Non-pigmented ciliary epithelial cell (primary cell): ENCODE measurements at regions not wholly inside any gene's neighbourhood (a gene's known extent, or its start where the extent isn't known, plus 50 kb on each side); places are given as distances from the start of the nearest gene placed in this dataset.
"Not testable (repeated sequence)": the region's sequence is repeated elsewhere in the genome, so short reads cannot be mapped to it uniquely, and the experiment has no call there.

ENCODE experiments used
- DNase-seq: peaks from one replicate; pipeline ENCODE4 v3.0.0-alpha.2; 2010; ENCODE audit warnings: low read depth

GRCh38 chr5:108587821-108588220, 159.9 kb upstream of the FER start:
- no peak for DNase-seq

DNA sequence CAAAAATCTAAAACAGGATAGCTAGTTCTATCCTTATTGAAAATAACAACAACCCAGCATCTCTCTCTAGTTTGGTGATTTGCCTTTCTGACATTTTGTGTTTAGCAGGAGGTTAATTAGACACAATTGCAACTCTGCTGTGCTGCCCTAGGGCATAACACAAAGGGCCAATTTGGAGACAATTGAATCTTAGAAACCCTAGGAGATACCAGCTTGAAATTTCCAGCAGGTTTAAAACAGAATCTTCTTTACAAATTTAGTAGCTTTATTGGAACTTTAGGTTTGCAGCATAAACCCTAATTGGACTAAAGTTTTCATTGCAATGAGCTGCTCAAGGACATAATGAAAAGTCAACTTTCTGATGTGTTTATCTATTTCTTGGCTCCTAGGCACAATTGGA, 166.7 kb upstream of the FER start:
- DNase-seq: no peak

DNA sequence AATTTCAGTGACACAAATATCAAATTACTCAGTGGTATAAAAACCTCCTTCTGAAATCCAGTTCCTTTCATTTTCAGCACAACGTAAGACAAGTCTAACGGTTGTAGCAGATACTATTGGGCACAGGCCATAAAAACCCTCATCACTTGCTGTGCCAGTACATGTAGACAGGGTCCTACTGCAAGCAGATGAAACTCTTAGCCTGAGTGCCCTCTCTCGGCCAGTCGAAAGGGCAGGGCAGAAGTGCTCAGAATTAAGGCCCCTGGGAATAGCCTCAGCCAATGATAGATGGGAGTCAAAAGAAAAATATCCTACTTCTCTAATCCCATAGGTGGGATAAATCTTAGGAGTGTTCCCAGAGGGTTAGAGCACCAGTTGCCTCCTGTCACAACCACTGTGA, 168.5 kb upstream of the FER start:
- DNase-seq: no peak

GRCh38 chr5:108578791-108579190, 168.9 kb upstream of the FER start:
- no peak for DNase-seq

GRCh38 chr5:108567429-108567828, 180.3 kb upstream of the FER start:
- no peak for DNase-seq

DNA sequence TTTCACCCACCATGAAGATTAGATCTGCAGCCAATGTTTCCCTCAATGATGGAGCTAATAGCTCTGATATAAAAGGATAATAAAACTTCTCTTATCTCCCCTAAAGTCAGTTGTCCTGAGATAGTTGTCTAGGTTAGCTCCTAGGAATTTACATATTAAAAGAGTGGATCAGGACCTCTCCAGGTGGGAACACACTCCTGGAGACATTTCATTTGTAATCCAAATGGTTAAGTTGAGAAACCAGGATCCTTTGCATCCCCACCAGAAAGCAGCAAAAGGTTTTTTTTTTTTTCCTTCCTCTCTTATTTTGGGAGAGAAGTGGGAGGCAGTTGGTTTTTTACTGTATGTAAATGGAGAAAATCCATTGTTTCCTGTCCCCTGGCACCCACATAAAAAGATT, 182.5 kb upstream of the FBXL17 start:
- no peak for DNase-seq

DNA sequence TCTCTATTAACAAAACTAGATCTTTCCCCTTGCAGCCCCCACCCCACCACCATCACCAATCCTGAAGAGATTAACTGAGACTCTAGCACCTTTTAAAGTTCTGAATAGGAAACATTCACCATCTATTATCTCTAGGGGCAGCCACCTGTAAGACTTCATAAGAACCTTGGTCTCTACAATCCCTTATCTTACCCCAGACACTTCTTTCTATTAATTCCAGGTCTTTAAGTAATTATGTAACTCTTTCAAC, 180.2 kb upstream of the FBXL17 start:
- DNase-seq: no peak

DNA sequence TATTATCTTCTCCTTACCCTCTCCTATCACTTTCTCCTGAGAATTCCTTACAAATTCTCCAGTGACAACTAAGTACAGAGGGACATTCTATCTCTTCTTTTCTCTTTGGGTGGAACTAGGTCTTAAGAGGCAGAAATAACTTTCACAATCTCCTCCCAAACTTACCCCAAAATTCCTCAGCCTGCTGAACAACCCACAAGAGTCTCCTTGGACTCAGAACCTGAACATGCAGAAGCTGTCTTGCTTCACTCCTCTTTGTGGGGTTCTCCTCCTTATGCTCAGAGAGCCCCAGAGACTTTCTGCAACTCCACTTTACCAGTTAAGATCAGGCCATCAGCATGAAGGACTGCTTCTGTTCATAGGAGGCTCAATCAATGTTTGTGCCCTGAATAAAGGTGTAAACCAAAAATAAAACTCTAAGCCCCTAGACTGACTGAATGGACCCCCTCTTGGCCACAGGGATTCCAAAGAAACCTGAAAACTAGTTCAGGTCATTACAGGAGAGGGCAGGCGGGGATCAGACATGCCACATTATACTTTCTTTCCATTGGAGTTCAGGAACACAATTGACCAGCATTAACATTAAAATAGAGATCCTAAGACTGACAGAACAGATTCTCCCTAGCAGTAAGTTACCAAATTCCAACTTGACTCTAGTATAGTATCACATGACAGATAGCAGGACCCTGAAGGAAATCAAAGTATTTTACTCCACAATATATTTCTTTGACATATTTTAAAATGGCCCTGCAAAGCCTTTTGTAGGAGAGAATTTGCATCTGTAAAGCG, 179.7 kb upstream of the FBXL17 start:
- no peak for DNase-seq

GRCh38 chr5:108560581-108560980, 178.7 kb upstream of the FBXL17 start:
- DNase-seq: peak; percentile 34

GRCh38 chr5:108560166-108560565, 178.3 kb upstream of the FBXL17 start:
- no peak for DNase-seq

- not testable (repeated sequence) for DNase-seq
Observed at GRCh38 chr5:108558840-108559239, 176.9 kb upstream of the FBXL17 start.

DNA sequence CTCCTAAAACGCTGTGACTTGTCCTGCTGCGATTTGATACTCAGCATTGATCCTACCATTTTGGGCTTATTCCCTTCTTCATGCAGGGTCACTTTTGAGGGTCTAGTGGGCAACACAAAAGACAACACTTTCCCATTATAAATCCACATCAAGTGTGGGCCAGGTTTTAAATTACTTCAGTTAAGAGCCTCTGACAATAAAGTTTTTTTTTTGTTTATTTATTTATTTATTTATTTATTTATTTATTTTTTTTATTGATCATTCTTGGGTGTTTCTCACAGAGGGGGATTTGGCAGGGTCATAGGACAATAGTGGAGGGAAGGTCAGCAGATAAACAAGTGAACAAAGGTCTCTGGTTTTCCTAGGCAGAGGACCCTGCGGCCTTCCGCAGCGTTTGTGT, 176.2 kb upstream of the FBXL17 start:
- not testable (repeated sequence) for DNase-seq

DNA sequence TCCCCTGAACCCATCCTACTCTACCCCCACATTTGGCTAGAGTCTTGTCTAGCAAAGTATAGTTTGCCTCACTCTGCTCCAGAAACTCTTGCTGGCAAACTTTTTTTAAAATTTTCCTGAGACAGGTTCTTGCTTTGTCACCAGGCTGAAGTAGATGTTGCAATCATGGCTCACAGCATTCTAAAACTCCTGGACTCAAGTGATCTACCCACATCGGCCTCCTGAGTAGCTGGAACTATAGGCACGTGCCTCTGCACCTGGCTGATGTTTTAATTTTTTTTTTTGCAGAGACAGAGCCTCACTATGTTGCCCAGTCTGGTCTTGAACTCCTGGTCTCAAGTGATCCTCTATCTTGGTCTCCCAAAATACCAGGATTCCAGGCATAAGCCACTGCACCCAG, 175.8 kb upstream of the FBXL17 start:
- no peak for DNase-seq

DNA sequence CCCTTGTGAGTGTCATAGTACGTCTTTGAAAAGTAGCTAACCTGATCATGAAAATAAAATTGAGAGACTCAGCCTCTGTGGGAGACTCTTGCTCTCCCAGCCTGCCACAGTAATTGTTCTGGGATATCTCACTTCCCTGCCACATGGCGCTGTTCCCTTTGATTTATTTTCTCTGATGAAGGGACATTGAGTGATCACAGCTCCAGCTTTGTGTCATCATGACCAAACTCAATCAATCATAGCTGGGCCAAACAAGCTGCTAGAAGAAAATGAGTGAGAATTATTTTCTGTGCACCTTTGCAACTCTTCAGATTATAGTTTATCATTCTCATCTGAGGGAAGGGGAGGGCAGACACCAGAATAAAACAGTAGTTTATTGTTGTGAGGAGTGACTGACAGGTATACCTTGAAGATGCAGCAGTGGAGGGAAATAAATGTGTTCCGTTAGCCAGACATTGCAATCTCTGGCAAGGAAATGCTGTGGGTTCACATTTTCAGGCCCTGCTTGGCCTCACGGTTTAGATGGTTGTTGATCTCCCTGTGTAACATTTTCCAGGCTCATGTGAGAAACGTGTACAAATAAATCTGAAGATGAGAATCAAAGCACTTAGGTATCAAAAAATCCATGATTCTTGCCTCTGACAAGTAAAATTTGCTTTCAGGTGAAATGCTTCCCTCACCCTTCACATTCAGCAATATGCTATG, 174.7 kb upstream of the FBXL17 start:
- no peak for DNase-seq

DNA sequence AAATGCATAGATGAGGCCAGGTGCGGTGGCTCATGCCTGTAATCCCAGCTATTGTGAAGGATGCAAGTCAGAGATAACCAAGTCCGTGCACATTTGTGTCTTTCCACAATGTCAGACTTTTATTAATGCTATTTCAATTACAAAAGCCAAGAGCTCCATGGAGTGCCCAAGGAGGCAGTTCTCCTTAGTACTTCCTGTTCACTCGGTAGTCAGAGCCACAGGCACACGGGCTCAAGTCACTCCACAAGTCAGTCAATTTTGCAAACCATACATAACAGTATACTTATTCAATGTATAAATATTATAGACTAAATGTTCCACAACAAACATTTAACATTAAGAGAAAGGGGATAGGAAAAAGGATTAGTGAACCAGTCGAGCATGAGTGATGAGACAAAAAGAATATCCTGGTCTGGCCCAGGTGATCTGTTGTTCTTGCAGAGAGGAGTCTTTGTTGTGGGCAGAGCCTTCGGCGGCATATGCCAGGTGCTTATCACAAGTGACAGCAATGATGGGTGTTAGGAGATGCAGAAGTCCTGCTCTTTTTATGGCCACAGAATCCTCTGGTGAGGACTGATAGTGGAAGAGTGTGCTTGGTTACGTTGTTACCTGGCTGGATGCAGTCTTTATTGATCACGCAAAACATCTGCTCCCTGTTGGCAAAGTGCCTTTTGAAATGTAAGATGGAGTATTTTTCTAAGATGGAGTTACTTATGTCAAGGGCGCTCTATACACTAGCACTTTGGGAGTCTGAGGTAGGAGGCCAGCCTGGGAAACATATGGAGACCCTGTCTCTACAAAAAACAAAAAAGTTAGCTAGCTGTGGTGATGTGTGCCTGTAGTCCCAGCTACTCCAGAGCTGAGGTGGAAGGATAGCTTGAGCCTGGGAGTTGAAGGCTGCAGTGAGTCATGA, 167.0 kb upstream of the FBXL17 start:
- DNase-seq: no peak

DNA sequence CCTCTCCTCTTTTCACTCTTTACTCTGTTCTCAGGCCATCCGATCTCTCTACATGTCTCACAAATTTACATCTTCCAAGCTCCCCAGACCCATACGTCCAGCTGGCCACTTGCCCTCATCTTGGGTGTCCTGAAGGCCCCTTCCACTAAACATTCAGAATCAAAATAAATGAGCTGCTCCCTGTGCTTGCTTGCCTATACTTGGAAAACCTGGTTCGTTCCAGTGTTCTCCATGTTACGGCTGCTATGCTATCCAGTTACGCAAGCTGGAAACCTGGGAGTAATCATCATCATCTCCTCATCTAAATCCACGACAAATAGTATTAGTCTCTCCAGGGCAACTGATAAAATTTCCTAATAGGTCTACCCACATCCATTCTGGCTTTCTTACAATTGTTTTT, 165.0 kb upstream of the FBXL17 start:
- DNase-seq: no peak

DNA sequence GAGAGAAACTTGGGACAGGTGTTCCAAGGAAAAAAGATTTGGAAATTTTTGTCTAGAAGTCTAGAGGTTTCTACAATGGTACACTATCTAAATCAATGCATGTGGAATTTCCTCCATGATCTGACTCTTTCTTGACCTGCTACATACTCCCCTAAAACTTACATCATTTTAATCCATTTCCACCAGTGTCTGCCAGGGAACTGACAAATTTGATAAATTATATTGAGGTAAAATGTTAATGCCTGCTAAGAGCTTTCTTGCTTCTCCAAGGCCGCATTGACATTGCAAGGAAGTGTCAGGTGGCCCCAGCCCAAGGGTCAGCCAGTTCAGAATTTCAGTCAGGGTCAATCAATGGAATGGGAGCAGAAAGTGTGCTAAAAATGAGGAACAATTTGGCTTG, 163.4 kb upstream of the FBXL17 start:
- DNase-seq: no peak

DNA sequence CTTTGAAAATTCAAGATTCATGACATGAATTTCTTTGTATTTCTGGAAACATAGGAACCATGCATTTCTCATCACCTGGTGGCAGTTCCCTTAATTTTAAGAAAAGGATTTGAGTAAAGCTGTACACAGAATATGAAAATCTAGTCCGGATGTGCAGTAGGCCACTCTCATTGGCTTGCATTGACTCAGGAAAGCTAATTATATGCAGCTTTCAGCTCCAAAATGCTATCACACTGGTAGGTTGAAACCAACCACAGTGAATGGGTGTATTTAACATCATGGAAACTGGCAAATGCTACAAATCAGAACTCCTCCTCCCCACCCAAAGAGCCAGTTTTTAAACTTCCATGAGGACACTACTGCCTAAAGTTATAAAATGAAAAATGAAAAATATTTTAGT, 161.6 kb upstream of the FBXL17 start:
- DNase-seq: no peak

DNA sequence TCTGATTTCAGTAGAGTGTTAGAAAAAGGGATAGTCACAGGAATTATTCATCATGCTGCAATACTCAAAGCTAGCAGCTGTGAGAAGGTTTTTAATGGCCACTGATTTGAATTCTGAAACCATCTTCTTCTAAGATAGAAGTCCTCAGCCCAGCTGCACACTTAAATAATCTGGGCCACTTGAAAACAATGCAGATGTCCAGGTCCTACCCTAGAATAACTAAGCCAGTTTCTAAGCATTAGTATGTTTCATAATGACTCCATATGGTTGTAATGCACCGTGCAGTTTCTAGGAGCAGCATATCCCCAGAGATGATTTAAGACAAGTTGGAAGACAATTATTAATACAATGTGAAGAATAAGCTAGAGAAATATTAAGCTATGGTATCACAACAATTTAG, 159.9 kb upstream of the FBXL17 start:
- no peak for DNase-seq

- DNase-seq: no peak
Observed at GRCh38 chr5:108536321-108536720, 154.4 kb upstream of the FBXL17 start.

- DNase-seq: not testable (repeated sequence)
Observed at GRCh38 chr5:108532129-108532445, 150.2 kb upstream of the FBXL17 start.

GRCh38 chr5:108531367-108532128, 149.7 kb upstream of the FBXL17 start:
- peak; percentile 46 for DNase-seq
